NB4 (cell line): ENCODE measurements at regions not wholly inside any gene's neighbourhood (a gene's known extent, or its start where the extent isn't known, plus 50 kb on each side); places are given as distances from the start of the nearest gene placed in this dataset.

Experiments
- DNase-seq: peaks from one replicate; pipeline ENCODE4 v3.0.0; 2010; ENCODE audit warnings: low read depth
- H3K4me3 ChIP-seq: one replicate; pipeline ENCODE4 v1.5.1; 2011; ENCODE audit warnings: mild to moderate bottlenecking, low read depth, low read length, moderate library complexity
- MYC ChIP-seq: IDR thresholded peaks from 2 replicates; pipeline ENCODE4 v1.6.1; 2011; ENCODE audit warnings: low read depth, low read length
- POLR2A ChIP-seq: IDR thresholded peaks from 2 replicates; pipeline ENCODE4 v1.6.1; 2011; ENCODE audit warnings: mild to moderate bottlenecking; ENCODE audit not compliant: insufficient read length; ENCODE audit errors: extremely low read depth
- TF ChIP-seq, protein P1 (sequence below): IDR thresholded peaks from 2 replicates; pipeline ENCODE4 v1.6.1; 2011; ENCODE audit warnings: low read depth, low read length
- TF ChIP-seq, protein P2 (sequence below): IDR thresholded peaks from one replicate; pipeline ENCODE4 v1.5.1; 2012; ENCODE audit warnings: low read depth, low read length

DNA sequence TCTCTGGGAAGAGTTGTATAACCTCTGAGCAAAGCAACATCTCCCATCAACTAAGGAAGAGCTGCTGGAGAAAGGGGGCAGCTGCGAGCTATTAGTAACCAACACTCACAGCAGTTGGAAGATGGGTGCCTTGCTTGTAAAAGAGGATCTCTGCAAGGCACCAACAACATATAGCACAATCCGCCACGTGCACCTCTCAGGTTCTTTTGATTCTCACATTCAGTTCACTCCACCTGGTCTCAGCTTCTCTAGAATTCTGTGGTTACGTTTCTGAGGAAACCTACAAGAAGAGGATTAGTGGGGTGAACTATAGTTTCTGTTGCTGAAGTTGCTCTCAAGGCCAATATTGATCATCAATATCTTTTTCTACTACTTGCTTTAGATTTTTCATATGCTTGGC, 117.1 kb downstream of the RPS24 start:
- no peak overlapping the region for H3K4me3 ChIP-seq
- DNase-seq: no peak
- TF ChIP-seq, protein P1, sequence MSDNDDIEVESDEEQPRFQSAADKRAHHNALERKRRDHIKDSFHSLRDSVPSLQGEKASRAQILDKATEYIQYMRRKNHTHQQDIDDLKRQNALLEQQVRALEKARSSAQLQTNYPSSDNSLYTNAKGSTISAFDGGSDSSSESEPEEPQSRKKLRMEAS: no peak
- TF ChIP-seq MYC (no peak), POLR2A (no peak)
- TF ChIP-seq, protein P2, sequence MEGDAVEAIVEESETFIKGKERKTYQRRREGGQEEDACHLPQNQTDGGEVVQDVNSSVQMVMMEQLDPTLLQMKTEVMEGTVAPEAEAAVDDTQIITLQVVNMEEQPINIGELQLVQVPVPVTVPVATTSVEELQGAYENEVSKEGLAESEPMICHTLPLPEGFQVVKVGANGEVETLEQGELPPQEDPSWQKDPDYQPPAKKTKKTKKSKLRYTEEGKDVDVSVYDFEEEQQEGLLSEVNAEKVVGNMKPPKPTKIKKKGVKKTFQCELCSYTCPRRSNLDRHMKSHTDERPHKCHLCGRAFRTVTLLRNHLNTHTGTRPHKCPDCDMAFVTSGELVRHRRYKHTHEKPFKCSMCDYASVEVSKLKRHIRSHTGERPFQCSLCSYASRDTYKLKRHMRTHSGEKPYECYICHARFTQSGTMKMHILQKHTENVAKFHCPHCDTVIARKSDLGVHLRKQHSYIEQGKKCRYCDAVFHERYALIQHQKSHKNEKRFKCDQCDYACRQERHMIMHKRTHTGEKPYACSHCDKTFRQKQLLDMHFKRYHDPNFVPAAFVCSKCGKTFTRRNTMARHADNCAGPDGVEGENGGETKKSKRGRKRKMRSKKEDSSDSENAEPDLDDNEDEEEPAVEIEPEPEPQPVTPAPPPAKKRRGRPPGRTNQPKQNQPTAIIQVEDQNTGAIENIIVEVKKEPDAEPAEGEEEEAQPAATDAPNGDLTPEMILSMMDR: no peak

DNA sequence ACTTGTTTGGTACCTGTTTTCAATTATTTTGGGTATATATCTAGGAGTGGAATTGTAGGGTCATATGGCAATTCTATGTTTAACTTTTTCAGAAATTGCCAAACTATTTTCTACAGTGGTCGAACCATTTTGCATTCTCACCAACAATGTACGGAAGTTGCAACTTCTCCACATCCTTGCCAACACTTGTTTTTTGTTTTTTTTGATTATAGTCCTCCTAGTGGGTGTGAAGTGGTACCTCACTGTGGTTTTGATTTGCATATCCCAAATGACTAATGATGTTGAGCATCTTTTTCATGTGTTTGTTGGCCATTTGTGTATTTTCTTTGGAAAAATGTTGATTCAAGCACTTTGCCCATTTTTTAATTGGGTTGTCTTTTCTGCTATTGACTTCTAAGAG, 122.1 kb downstream of the RPS24 start:
- no peak for TF ChIP-seq MYC
- TF ChIP-seq, protein P2: no peak
- TF ChIP-seq POLR2A: no peak
- TF ChIP-seq, protein P1: no peak
- no peak overlapping the region for H3K4me3 ChIP-seq
- no peak for DNase-seq

DNA sequence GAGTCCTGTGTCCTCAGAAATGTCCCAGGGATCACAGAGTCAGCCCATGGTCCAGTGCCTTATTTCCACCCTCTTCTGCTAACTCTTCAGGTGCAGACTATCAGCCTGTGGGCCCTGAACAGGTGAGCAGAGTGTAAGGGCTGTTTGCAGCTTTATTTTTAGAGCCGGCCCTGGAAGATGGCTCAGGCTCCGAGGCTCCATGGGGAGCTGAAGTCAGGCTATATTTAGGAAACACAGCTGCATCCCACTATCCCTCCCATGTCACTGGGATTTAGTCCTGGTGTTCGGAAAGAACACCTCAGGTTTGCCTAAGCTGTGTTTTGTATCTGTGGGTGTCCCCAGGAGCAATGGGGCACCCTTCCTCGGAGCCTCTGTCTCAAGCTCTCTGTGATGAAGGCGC, 126.9 kb downstream of the RPS24 start:
- TF ChIP-seq POLR2A (no peak), MYC (no peak)
- TF ChIP-seq, protein P2: no peak
- TF ChIP-seq, protein P1: no peak
- DNase-seq: no peak
- H3K4me3 ChIP-seq: no peak overlapping the region

DNA sequence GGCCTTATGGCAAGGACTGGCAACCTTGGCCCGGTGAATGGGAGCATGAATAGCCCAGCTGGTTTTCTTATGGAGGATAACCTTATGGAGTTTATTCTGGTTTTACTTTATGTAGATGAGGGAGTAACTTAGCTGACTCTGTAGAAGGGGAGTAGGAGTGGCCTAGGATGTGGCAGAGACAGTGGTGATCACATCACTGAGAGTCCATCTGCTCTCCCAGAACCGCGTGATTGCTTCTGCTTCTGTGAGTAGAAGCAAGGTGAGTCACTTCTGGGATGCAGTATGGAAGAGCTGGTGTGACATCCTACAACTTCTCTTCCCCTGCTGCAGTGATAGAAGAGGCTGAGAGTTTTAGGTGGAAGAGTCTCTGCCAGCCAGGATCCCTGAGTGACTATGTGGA, 129.2 kb downstream of the RPS24 start:
- no peak overlapping the region for H3K4me3 ChIP-seq
- DNase-seq: no peak
- TF ChIP-seq POLR2A (no peak), MYC (no peak)
- TF ChIP-seq, protein P1: no peak
- TF ChIP-seq, protein P2: no peak

DNA sequence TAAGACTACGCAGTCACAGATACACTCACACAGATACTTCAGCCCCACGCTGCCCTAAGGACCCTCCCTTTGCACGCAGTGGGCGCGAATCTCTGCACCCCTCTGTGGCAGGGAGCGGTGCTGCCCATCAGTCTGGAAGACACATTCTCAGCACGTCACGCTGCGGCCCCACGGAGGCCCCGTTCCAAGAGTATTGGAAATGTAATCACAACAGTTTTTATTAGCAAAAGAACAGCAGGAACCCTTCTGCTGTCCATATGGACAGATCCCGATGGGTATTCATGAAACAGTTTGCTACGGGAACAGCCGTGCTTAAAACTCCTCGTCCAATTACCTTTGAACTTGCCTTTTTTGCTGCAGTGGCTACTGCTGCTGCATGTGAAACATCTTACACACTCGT, 131.0 kb downstream of the RPS24 start:
- DNase-seq: no peak
- TF ChIP-seq MYC: no peak
- TF ChIP-seq, protein P2: no peak
- TF ChIP-seq POLR2A: no peak
- TF ChIP-seq, protein P1: no peak
- H3K4me3 ChIP-seq: no peak overlapping the region

DNA sequence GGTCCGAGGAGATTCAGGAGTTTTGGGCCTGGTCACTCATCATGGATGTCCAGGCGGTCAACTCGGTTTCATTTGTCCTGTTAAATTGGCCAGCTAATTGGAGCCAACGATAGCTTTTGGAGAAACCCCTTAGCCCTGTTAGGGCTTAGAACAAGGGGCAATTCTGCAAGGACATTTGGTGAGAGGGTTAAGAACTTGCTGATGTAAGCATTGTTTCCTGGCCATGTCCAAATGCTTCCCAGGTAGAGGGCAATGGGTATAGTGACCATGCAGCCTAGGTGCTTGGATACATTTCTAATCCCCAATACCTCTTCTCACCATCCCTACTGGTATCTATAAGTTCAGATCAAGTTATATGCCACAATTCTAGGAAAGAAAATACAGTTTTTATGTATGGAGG, 131.5 kb downstream of the RPS24 start:
- no peak for DNase-seq
- H3K4me3 ChIP-seq: no peak overlapping the region
- no peak for TF ChIP-seq MYC
- TF ChIP-seq POLR2A: no peak
- TF ChIP-seq, protein P1: no peak
- TF ChIP-seq, protein P2: no peak
